ENCODE measurements at regions not wholly inside any gene's neighbourhood (a gene's known extent, or its start where the extent isn't known, plus 50 kb on each side); places are given as distances from the start of the nearest gene placed in this dataset.
"Not testable (repeated sequence)": the region's sequence is repeated elsewhere in the genome, so short reads cannot be mapped to it uniquely, and the experiment has no call there.

GRCh38 chr14:106269029-106269428 is 742.6 kb downstream of the TMEM121 start:
- no peak overlapping the region for H3K4me3 ChIP-seq (ENCODE audit: low read length)
- no peak overlapping the region for H3K4me3 Mint-ChIP-seq

GRCh38 chr14:106269451-106270204 is 743.2 kb downstream of the TMEM121 start:
- Mint-ChIP-seq H3K9me3 (no peaks in the 10 kb centered on the region), H3K4me3 (no peak overlapping the region), H3K27me3 (ENCODE audit: low read depth in 2 of 2) (peaks cover 22 to 83% of the 10 kb centered on the region in 2 donors), H3K4me1 (peaks cover 0 to 9% of the 10 kb centered on the region in 2 donors), H3K36me3 (no peaks in the 10 kb centered on the region), H3K27ac (no peak overlapping the region)
- DNase-seq: no peak
- no peak overlapping the region for H3K27ac ChIP-seq (ENCODE audit: low read length)
- no peaks in the 10 kb centered on the region for H3K9me3 ChIP-seq (ENCODE audit: control insufficient read depth, insufficient read depth, low read length)
- H3K4me1 ChIP-seq (ENCODE audit: control insufficient read depth, insufficient read depth, low read length): peaks cover 6% of the 10 kb centered on the region
- H3K36me3 ChIP-seq (ENCODE audit: control insufficient read depth, insufficient read depth, low read length): no peaks in the 10 kb centered on the region
- peaks cover 15% of the 10 kb centered on the region for H3K27me3 ChIP-seq (ENCODE audit: control insufficient read depth, insufficient read depth, low read length)
- TF ChIP-seq CTCF (IDR thresholded peaks at IDR 0.05): no peak
- no peak for ATAC-seq
- H3K4me3 ChIP-seq (ENCODE audit: low read length): no peak overlapping the region
- 89% methylated on average over 9 of the region's 12 CpGs for WGBS (ENCODE audit: insufficient coverage)
- intact Hi-C loops (cut with micrococcal nuclease): loop anchor here (1.0 kb wide), 1 partner anchor 8 kb away; no protein-coding TSS in a partner anchor

More at GRCh38 chr14:106269029-106269428, 742.6 kb downstream of the TMEM121 start:
- ATAC-seq (no peak), DNase-seq (no peak)
- Histone ChIP-seq H3K9me3 (ENCODE audit: control insufficient read depth, insufficient read depth, low read length) (no peaks in the 10 kb centered on the region), H3K36me3 (ENCODE audit: control insufficient read depth, insufficient read depth, low read length) (no peaks in the 10 kb centered on the region), H3K4me1 (ENCODE audit: control insufficient read depth, insufficient read depth, low read length) (peaks cover 6% of the 10 kb centered on the region), H3K27me3 (ENCODE audit: control insufficient read depth, insufficient read depth, low read length) (peaks cover 15% of the 10 kb centered on the region), H3K27ac (ENCODE audit: low read length) (no peak overlapping the region)
- Mint-ChIP-seq H3K9me3 (no peaks in the 10 kb centered on the region), H3K27ac (no peak overlapping the region), H3K27me3 (ENCODE audit: low read depth in 2 of 2) (peaks cover 24 to 81% of the 10 kb centered on the region in 2 donors), H3K36me3 (no peaks in the 10 kb centered on the region), H3K4me1 (peaks cover 0 to 9% of the 10 kb centered on the region in 2 donors)
- no CpG with 5 or more reads among the region's 2 CpGs for WGBS (ENCODE audit: insufficient coverage)
- intact Hi-C loops (cut with micrococcal nuclease): no loop called here
- no peak for TF ChIP-seq CTCF (IDR thresholded peaks at IDR 0.05)

- not testable (repeated sequence) for H3K4me3 Mint-ChIP-seq; H3K27ac Mint-ChIP-seq; H3K27ac ChIP-seq (ENCODE audit: low read length); H3K4me3 ChIP-seq (ENCODE audit: low read length); H3K36me3 ChIP-seq (ENCODE audit: control insufficient read depth, insufficient read depth, low read length); H3K36me3 Mint-ChIP-seq; ATAC-seq; H3K4me1 ChIP-seq (ENCODE audit: control insufficient read depth, insufficient read depth, low read length); DNase-seq; H3K9me3 ChIP-seq (ENCODE audit: control insufficient read depth, insufficient read depth, low read length); H3K9me3 Mint-ChIP-seq
- H3K4me1 Mint-ChIP-seq: peaks cover 1 to 11% of the 10 kb centered on the region in 2 donors
- intact Hi-C loops (cut with micrococcal nuclease): loop anchor here (1.0 kb wide), 1 partner anchor 9 kb away; no protein-coding TSS in a partner anchor
- H3K27me3 ChIP-seq (ENCODE audit: control insufficient read depth, insufficient read depth, low read length): peaks cover 15% of the 10 kb centered on the region
- peaks cover 20 to 78% of the 10 kb centered on the region in 2 donors for H3K27me3 Mint-ChIP-seq (ENCODE audit: low read depth in 2 of 2)
- no CpG with 5 or more reads among the region's 4 CpGs for WGBS (ENCODE audit: insufficient coverage)
Measured at GRCh38 chr14:106270476-106271121, 744.2 kb downstream of the TMEM121 start.

All from natural killer cell (primary cell).